Hepatocyte (in vitro differentiated cells): ENCODE measurements at regions not wholly inside any gene's neighbourhood (a gene's known extent, or its start where the extent isn't known, plus 50 kb on each side); places are given as distances from the start of the nearest gene placed in this dataset.
A peak's percentile ranks its signal among the peaks of the same experiment; 100 is the strongest.

Experiments
- DNase-seq: peaks from one replicate; pipeline ENCODE4 v3.0.0-alpha.2; 2016; ENCODE audit warnings: low spot score
- H2AFZ ChIP-seq: fragments of 200-600 bp; sonication (generic); 2 replicates; pipeline ENCODE4 v1.6.0; 2016; ENCODE audit warnings: antibody characterized with exemption, mild to moderate bottlenecking
- H3K27ac ChIP-seq: fragments of 200-600 bp; sonication (generic); 2 replicates; pipeline ENCODE4 v1.5.1; 2016; ENCODE audit warnings: mild to moderate bottlenecking
- H3K27me3 ChIP-seq: fragments of 200-600 bp; sonication (generic); 2 replicates; pipeline ENCODE4 v1.6.1; 2016
- H3K36me3 ChIP-seq: fragments of 200-600 bp; sonication (generic); replicated peaks from 2 replicates; pipeline ENCODE4 v1.5.1; 2016; ENCODE audit warnings: low read depth; ENCODE audit not compliant: insufficient read depth
- H3K4me1 ChIP-seq: fragments of 200-600 bp; sonication (generic); 2 replicates; pipeline ENCODE4 v1.5.1; 2016; ENCODE audit warnings: mild to moderate bottlenecking, moderate library complexity; ENCODE audit not compliant: insufficient read depth
- H3K4me2 ChIP-seq: fragments of 200-600 bp; sonication (generic); 2 replicates; pipeline ENCODE4 v1.6.0; 2016
- H3K4me3 ChIP-seq: fragments of 200-600 bp; sonication (generic); 2 replicates; pipeline ENCODE4 v1.5.1; 2016; ENCODE audit warnings: mild to moderate bottlenecking
- H3K79me2 ChIP-seq: fragments of 200-600 bp; sonication (generic); 2 replicates; pipeline ENCODE4 v1.6.0; 2017; ENCODE audit warnings: mild to moderate bottlenecking
- H3K9me2 ChIP-seq: fragments of 200-600 bp; sonication (generic); replicated peaks from 2 replicates; pipeline ENCODE4 v1.6.0; 2017; ENCODE audit warnings: mild to moderate bottlenecking; ENCODE audit not compliant: insufficient read depth
- H3K9me3 ChIP-seq: fragments of 200-600 bp; sonication (generic); 2 replicates; pipeline ENCODE4 v1.5.1; 2016; ENCODE audit warnings: low read depth, mild to moderate bottlenecking
- H4K20me1 ChIP-seq: fragments of 200-600 bp; sonication (generic); 2 replicates; pipeline ENCODE4 v1.6.0; 2016; ENCODE audit warnings: mild to moderate bottlenecking; ENCODE audit not compliant: insufficient read depth, poor library complexity, severe bottlenecking
- CTCF ChIP-seq: fragments of 200-600 bp; sonication (generic); IDR thresholded peaks from 2 replicates; pipeline ENCODE4 v1.5.1; 2016; ENCODE audit warnings: antibody characterized with exemption, mild to moderate bottlenecking; ENCODE audit not compliant: poor library complexity
- EZH2 ChIP-seq: fragments of 200-600 bp; sonication (generic); IDR thresholded peaks from 2 replicates; pipeline ENCODE4 v1.6.1; 2016; ENCODE audit warnings: antibody characterized with exemption, mild to moderate bottlenecking, borderline replicate concordance
- EZH2phosphoT487 ChIP-seq: fragments of 200-600 bp; sonication (generic); IDR thresholded peaks from one replicate; pipeline ENCODE4 v1.6.1; 2018; ENCODE audit warnings: antibody characterized with exemption, mild to moderate bottlenecking, low read depth, moderate library complexity; ENCODE audit not compliant: unreplicated experiment, severe bottlenecking
- WGBS: methylation state at CpG from one replicate; pipeline ENCODE4 v1.1.6; 2016; ENCODE audit warnings: low lambda C conversion rate; ENCODE audit errors: missing lambda C conversion rate; 5-methylcytosine and 5-hydroxymethylcytosine counted together

DNA sequence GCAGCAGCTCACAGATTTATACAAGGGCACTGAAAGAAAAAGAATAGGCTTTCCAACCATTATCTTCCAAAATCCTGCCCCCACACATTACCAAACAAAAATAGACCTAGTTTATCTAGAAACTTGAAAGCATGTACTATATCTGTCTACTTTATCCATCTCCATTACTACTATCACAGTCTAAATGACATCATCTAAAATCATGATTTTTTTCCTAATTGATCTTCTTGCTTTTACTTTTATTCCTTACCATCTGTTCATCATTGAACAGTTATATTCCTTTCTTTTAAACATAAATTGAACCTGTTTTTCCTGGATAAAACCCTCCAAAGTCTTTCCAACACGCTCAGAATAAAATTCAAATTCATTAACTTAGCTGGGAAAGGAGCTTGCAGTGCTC, 414.7 kb downstream of the KCTD12 start:
- no peaks in the 10 kb centered on the region for H3K9me2 ChIP-seq
- H3K36me3 ChIP-seq, result no peaks in the 10 kb centered on the region
- H3K79me2 ChIP-seq, result no peaks in the 10 kb centered on the region
- WGBS, result 91% methylated on average over 1 of the region's 1 CpG
- H3K4me1 ChIP-seq, result no peaks in the 10 kb centered on the region
- no peaks in the 10 kb centered on the region for H3K27me3 ChIP-seq
- H4K20me1 ChIP-seq, result no peaks in the 10 kb centered on the region
- no peak overlapping the region for H2AFZ ChIP-seq
- TF ChIP-seq EZH2phosphoT487 (no peak), EZH2 (no peak), CTCF (no peak)
- H3K4me2 ChIP-seq, result no peak overlapping the region
- H3K4me3 ChIP-seq, result no peak overlapping the region
- no peaks in the 10 kb centered on the region for H3K9me3 ChIP-seq
- no peak overlapping the region for H3K27ac ChIP-seq
- DNase-seq, result no peak

GRCh38 chr13:76470991-76471390, 415.2 kb downstream of the KCTD12 start:
- 57% methylated on average over 6 of the region's 6 CpGs for WGBS
- Histone ChIP-seq H3K4me2 (no peak overlapping the region), H3K9me3 (no peaks in the 10 kb centered on the region), H3K27ac (no peak overlapping the region), H3K9me2 (no peaks in the 10 kb centered on the region), H3K4me3 (no peak overlapping the region), H2AFZ (no peak overlapping the region), H4K20me1 (no peaks in the 10 kb centered on the region), H3K27me3 (no peaks in the 10 kb centered on the region), H3K79me2 (no peaks in the 10 kb centered on the region), H3K4me1 (no peaks in the 10 kb centered on the region), H3K36me3 (no peaks in the 10 kb centered on the region)
- no peak for TF ChIP-seq EZH2phosphoT487
- no peak for TF ChIP-seq EZH2
- no peak for TF ChIP-seq CTCF
- DNase-seq, result no peak

DNA sequence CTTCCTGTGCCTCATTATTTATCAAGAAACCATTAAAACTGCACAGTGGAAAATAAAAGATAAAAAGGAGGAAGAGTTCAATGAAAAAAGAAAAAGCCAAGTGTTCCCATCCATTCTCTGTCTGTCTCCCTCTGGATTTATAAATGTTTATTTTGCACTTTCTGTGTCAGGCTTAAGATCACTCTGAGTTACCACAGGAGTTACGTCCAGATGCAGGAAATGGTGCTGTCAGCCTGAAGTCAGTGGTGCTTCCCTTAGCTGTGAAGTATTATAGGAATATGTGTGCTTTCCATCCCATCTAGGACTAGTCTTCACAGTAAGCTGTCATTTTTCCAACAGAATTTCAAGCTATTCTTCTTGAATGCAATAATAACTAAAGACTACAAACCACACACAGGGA, 420.2 kb downstream of the KCTD12 start:
- Histone ChIP-seq H3K4me3 (no peak overlapping the region), H3K36me3 (no peaks in the 10 kb centered on the region), H3K4me1 (no peaks in the 10 kb centered on the region), H4K20me1 (no peaks in the 10 kb centered on the region), H3K9me2 (no peaks in the 10 kb centered on the region), H3K9me3 (no peaks in the 10 kb centered on the region), H3K27me3 (no peaks in the 10 kb centered on the region), H2AFZ (peak overlapping the region; percentile 15), H3K79me2 (no peaks in the 10 kb centered on the region), H3K4me2 (no peak overlapping the region), H3K27ac (peak overlapping the region; percentile 3)
- WGBS, result 39% methylated on average over 1 of the region's 1 CpG
- peak; percentile 10 for DNase-seq
- TF ChIP-seq EZH2 (no peak), CTCF (no peak), EZH2phosphoT487 (no peak)

- no peaks in the 10 kb centered on the region for H3K27me3 ChIP-seq
- H4K20me1 ChIP-seq, result no peaks in the 10 kb centered on the region
- no peak overlapping the region for H3K27ac ChIP-seq
- WGBS, result 87% methylated on average over 2 of the region's 2 CpGs
- no peak overlapping the region for H3K4me2 ChIP-seq
- no peak overlapping the region for H2AFZ ChIP-seq
- no peaks in the 10 kb centered on the region for H3K79me2 ChIP-seq
- no peaks in the 10 kb centered on the region for H3K9me3 ChIP-seq
- H3K36me3 ChIP-seq, result no peaks in the 10 kb centered on the region
- TF ChIP-seq EZH2phosphoT487 (no peak), EZH2 (no peak), CTCF (no peak)
- no peak for DNase-seq
- H3K4me3 ChIP-seq, result no peak overlapping the region
- no peaks in the 10 kb centered on the region for H3K4me1 ChIP-seq
- H3K9me2 ChIP-seq, result no peaks in the 10 kb centered on the region
Measured at GRCh38 chr13:76463314-76463713, 422.9 kb downstream of the KCTD12 start.
